ENCODE measurements at regions not wholly inside any gene's neighbourhood (a gene's known extent, or its start where the extent isn't known, plus 50 kb on each side); places are given as distances from the start of the nearest gene placed in this dataset.

DNA sequence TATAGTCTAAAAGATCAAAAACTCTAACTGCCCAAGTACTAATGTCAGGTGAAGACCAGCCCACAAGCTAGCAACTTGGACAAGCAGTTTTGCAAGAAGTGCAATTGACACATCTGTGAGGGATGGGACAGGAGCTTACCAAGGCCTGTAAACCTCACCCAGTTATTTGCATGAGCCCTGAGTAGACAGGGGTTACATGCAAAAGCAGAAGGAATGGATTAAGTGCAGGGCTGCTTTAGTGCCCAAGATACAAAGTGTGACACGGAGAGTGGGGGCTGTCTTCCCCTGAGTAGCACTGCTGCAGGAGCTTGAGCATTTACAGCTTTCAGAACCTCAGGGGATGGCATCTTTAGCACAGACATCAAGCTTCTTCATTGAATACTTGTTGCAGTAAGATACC, 286.7 kb downstream of the ELAVL2 start:
- Histone ChIP-seq H3K9me3 (ENCODE audit: low read depth) (no peaks in the 10 kb centered on the region), H3K36me3 (ENCODE audit: low read depth) (no peaks in the 10 kb centered on the region), H3K27ac (no peak overlapping the region), H4K20me1 (ENCODE audit: insufficient read depth) (no peaks in the 10 kb centered on the region), H3K4me1 (ENCODE audit: insufficient read depth) (no peaks in the 10 kb centered on the region), H3K27me3 (replicated peaks; ENCODE audit: insufficient read depth) (no peaks in the 10 kb centered on the region), H3K4me2 (ENCODE audit: unreplicated experiment) (no peak overlapping the region), H3K9ac (no peak overlapping the region), H3K79me2 (ENCODE audit: insufficient read depth) (no peaks in the 10 kb centered on the region), H2AFZ (no peak overlapping the region), H3K4me3 (no peak overlapping the region), H3F3A (ENCODE audit: insufficient read depth) (no peaks in the 10 kb centered on the region), H3K9me2 (ENCODE audit: insufficient read depth) (no peaks in the 10 kb centered on the region)
- TF ChIP-seq EZH2phosphoT487 (IDR thresholded peaks at IDR 0.05; ENCODE audit: insufficient read depth, low read depth) (no peak), EZH2 (IDR thresholded peaks at IDR 0.05; ENCODE audit: insufficient read depth, poor library complexity, severe bottlenecking) (no peak)
- no peak for DNase-seq
- WGBS, 2 experiments (ENCODE audit: low coverage in 1 of 2, low lambda C conversion rate in 2 of 2, missing lambda C conversion rate in 2 of 2) = 6 to 7% methylated on average over 1 of the region's 1 CpG
- in situ Hi-C loops (cut with MboI) = no loop called here

DNA sequence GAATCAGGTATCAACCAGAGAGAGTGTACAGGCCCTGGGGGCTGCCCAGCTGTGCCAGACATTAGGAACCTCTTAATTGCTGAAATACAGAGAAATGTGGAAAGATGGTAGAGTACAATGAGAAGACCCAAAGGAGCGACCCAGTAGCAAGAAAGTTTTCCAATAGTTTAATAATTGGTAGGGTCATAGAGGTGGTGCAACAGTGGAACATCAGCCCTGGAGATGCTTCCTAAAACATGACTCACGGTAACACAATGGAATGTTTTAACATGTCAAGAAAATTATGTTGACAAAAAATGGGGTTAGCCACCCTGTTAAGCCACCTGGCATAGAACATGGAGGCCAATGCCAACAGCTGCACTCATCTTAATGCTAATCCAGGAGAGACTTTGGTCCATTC, 284.1 kb downstream of the ELAVL2 start:
- Histone ChIP-seq H3K27ac (no peak overlapping the region), H3K4me3 (no peak overlapping the region), H4K20me1 (ENCODE audit: insufficient read depth) (no peaks in the 10 kb centered on the region), H3K9ac (no peak overlapping the region), H3K4me1 (ENCODE audit: insufficient read depth) (no peaks in the 10 kb centered on the region), H3K9me2 (ENCODE audit: insufficient read depth) (no peaks in the 10 kb centered on the region), H2AFZ (no peak overlapping the region), H3F3A (ENCODE audit: insufficient read depth) (no peaks in the 10 kb centered on the region), H3K9me3 (ENCODE audit: low read depth) (no peaks in the 10 kb centered on the region), H3K36me3 (ENCODE audit: low read depth) (no peaks in the 10 kb centered on the region), H3K27me3 (replicated peaks; ENCODE audit: insufficient read depth) (no peaks in the 10 kb centered on the region), H3K4me2 (ENCODE audit: unreplicated experiment) (no peak overlapping the region), H3K79me2 (ENCODE audit: insufficient read depth) (no peaks in the 10 kb centered on the region)
- no peak for DNase-seq
- WGBS, 2 experiments (ENCODE audit: low coverage in 1 of 2, low lambda C conversion rate in 2 of 2, missing lambda C conversion rate in 2 of 2) = 14 to 25% methylated on average over 2 of the region's 2 CpGs
- in situ Hi-C loops (cut with MboI) = no loop called here
- no peak for TF ChIP-seq EZH2phosphoT487 (IDR thresholded peaks at IDR 0.05; ENCODE audit: insufficient read depth, low read depth)
- no peak for TF ChIP-seq EZH2 (IDR thresholded peaks at IDR 0.05; ENCODE audit: insufficient read depth, poor library complexity, severe bottlenecking)

DNA sequence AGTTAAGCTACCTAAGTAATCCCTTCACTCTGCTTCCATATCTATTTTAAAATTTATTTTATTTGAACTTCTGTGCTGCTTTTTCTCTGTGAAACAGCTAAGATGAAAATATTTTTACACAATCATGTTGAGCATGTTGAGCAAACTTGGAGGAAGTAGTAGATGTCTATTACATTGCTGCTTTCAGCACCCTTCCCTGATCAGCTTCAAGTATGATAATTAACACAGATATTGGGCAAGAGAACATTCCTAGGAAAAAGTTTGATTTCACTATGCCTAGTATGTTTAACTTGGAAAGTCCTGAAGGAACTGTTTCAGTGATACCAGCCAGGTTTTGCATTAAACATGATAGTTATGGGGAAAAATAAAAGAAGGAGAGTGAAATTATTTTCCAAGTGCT, 283.6 kb downstream of the ELAVL2 start:
- H2AFZ ChIP-seq = no peak overlapping the region
- no peaks in the 10 kb centered on the region for H3K36me3 ChIP-seq (ENCODE audit: low read depth)
- no peaks in the 10 kb centered on the region for H3K27me3 ChIP-seq (replicated peaks; ENCODE audit: insufficient read depth)
- TF ChIP-seq EZH2 (IDR thresholded peaks at IDR 0.05; ENCODE audit: insufficient read depth, poor library complexity, severe bottlenecking) = no peak
- no peak for TF ChIP-seq EZH2phosphoT487 (IDR thresholded peaks at IDR 0.05; ENCODE audit: insufficient read depth, low read depth)
- no peak overlapping the region for H3K9ac ChIP-seq
- H3K27ac ChIP-seq = no peak overlapping the region
- no peaks in the 10 kb centered on the region for H3K4me1 ChIP-seq (ENCODE audit: insufficient read depth)
- no peaks in the 10 kb centered on the region for H3F3A ChIP-seq (ENCODE audit: insufficient read depth)
- in situ Hi-C loops (cut with MboI) = no loop called here
- no peaks in the 10 kb centered on the region for H3K9me3 ChIP-seq (ENCODE audit: low read depth)
- no peaks in the 10 kb centered on the region for H3K79me2 ChIP-seq (ENCODE audit: insufficient read depth)
- H3K4me2 ChIP-seq (ENCODE audit: unreplicated experiment) = no peak overlapping the region
- no peak overlapping the region for H3K4me3 ChIP-seq
- no peaks in the 10 kb centered on the region for H4K20me1 ChIP-seq (ENCODE audit: insufficient read depth)
- no peak for DNase-seq
- H3K9me2 ChIP-seq (ENCODE audit: insufficient read depth) = no peaks in the 10 kb centered on the region

DNA sequence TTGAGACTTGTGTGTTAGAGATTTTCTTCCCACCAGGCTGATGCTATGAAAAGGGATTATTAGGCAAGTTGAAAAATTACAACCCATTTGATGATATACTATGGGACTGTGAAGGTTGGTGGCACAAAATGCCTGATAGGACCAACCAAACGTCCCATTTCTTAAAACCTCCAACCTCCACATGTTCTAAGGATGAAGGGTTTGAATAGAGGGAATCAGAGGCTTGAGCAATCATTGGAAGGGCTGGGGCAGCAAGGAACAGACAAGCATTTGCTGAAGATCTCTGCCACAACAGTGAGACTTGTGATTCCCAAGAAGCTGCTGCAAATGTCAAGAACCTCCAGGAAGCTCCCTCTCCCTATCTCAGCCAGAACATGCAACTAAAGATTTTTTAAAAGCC, 283.1 kb downstream of the ELAVL2 start:
- H3K36me3 ChIP-seq (ENCODE audit: low read depth) = no peaks in the 10 kb centered on the region

DNA sequence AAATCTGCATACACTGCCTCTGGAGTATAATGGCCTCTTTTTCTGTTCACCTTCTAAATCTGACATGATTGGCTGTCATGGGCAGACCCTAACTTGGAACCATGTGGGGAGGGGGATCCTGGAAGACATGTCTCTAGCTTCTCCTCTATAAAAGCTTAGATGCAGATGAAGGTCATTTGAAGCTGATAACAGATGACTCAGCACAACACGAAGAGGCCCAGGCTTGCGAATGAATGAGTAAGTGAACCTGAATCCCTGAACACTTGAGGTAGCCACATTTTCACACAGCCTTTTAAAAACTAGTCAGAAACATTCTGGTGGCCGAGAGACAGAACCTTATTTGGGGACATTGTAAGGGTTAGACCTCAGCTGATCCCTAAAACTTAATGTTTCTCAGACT, 282.6 kb downstream of the ELAVL2 start:
- Histone ChIP-seq H4K20me1 (ENCODE audit: insufficient read depth) (no peaks in the 10 kb centered on the region), H3K4me1 (ENCODE audit: insufficient read depth) (no peaks in the 10 kb centered on the region), H3K27me3 (replicated peaks; ENCODE audit: insufficient read depth) (no peaks in the 10 kb centered on the region), H3K9me2 (ENCODE audit: insufficient read depth) (no peaks in the 10 kb centered on the region), H3K9me3 (ENCODE audit: low read depth) (no peaks in the 10 kb centered on the region), H3K4me2 (ENCODE audit: unreplicated experiment) (no peak overlapping the region), H3K9ac (no peak overlapping the region), H3K4me3 (no peak overlapping the region), H3K27ac (no peak overlapping the region), H2AFZ (no peak overlapping the region), H3F3A (ENCODE audit: insufficient read depth) (no peaks in the 10 kb centered on the region), H3K36me3 (ENCODE audit: low read depth) (no peaks in the 10 kb centered on the region), H3K79me2 (ENCODE audit: insufficient read depth) (no peaks in the 10 kb centered on the region)
- no peak for DNase-seq
- TF ChIP-seq EZH2phosphoT487 (IDR thresholded peaks at IDR 0.05; ENCODE audit: insufficient read depth, low read depth) (no peak), EZH2 (IDR thresholded peaks at IDR 0.05; ENCODE audit: insufficient read depth, poor library complexity, severe bottlenecking) (no peak)
- 52 to 53% methylated on average over 3 of the region's 3 CpGs for WGBS, 2 experiments (ENCODE audit: low coverage in 1 of 2, low lambda C conversion rate in 2 of 2, missing lambda C conversion rate in 2 of 2)
- in situ Hi-C loops (cut with MboI) = no loop called here

More for the DNA sequence above, 283.1 kb downstream of the ELAVL2 start:
- in situ Hi-C loops (cut with MboI) = no loop called here
- no peak overlapping the region for H2AFZ ChIP-seq
- H3K9me3 ChIP-seq (ENCODE audit: low read depth) = no peaks in the 10 kb centered on the region
- H3K9ac ChIP-seq = no peak overlapping the region
- H3K4me2 ChIP-seq (ENCODE audit: unreplicated experiment) = no peak overlapping the region
- 0% methylated on average over 1 of the region's 1 CpG for WGBS, 2 experiments (ENCODE audit: low coverage in 1 of 2, low lambda C conversion rate in 2 of 2, missing lambda C conversion rate in 2 of 2)
- H3K27ac ChIP-seq = no peak overlapping the region
- H4K20me1 ChIP-seq (ENCODE audit: insufficient read depth) = no peaks in the 10 kb centered on the region
- H3K79me2 ChIP-seq (ENCODE audit: insufficient read depth) = no peaks in the 10 kb centered on the region
- H3K27me3 ChIP-seq (replicated peaks; ENCODE audit: insufficient read depth) = no peaks in the 10 kb centered on the region
- H3K4me3 ChIP-seq = no peak overlapping the region
- H3F3A ChIP-seq (ENCODE audit: insufficient read depth) = no peaks in the 10 kb centered on the region
- TF ChIP-seq EZH2 (IDR thresholded peaks at IDR 0.05; ENCODE audit: insufficient read depth, poor library complexity, severe bottlenecking) = no peak
- TF ChIP-seq EZH2phosphoT487 (IDR thresholded peaks at IDR 0.05; ENCODE audit: insufficient read depth, low read depth) = no peak
- no peak for DNase-seq
- no peaks in the 10 kb centered on the region for H3K9me2 ChIP-seq (ENCODE audit: insufficient read depth)
- no peaks in the 10 kb centered on the region for H3K4me1 ChIP-seq (ENCODE audit: insufficient read depth)
